IMR-90 (cell line): ENCODE measurements at regions not wholly inside any gene's neighbourhood (a gene's known extent, or its start where the extent isn't known, plus 50 kb on each side); places are given as distances from the start of the nearest gene placed in this dataset.
"Not testable (repeated sequence)": the region's sequence is repeated elsewhere in the genome, so short reads cannot be mapped to it uniquely, and the experiment has no call there.

Experiments used
- CTCF ChIP-seq: conservative IDR thresholded peaks from 2 replicates; pipeline ENCODE4 v1.5.1; 2012; ENCODE audit warnings: mild to moderate bottlenecking, low read depth, low read length, improper control_type of control experiment
- MXI1 ChIP-seq: IDR thresholded peaks from 2 replicates; pipeline ENCODE4 v1.6.1; 2012; ENCODE audit warnings: low read depth, mild to moderate bottlenecking, low read length, moderate library complexity, borderline replicate concordance
- NFE2L2 ChIP-seq: fragments of 150-350 bp; IDR thresholded peaks from 2 replicates; pipeline ENCODE4 v1.6.1; 2016; ENCODE audit warnings: low read depth, mild to moderate bottlenecking, low read length
- POLR2A ChIP-seq: IDR thresholded peaks from 2 replicates; pipeline ENCODE4 v1.6.1; 2012; ENCODE audit warnings: mild to moderate bottlenecking, low read depth, low read length
- RAD21 ChIP-seq: IDR thresholded peaks from 2 replicates; pipeline ENCODE4 v1.6.1; 2012; ENCODE audit warnings: low read length, improper control_type of control experiment
- RCOR1 ChIP-seq: IDR thresholded peaks from 2 replicates; pipeline ENCODE4 v1.6.1; 2012; ENCODE audit warnings: mild to moderate bottlenecking, low read length, improper control_type of control experiment; ENCODE audit not compliant: insufficient replicate concordance
- SMC3 ChIP-seq: fragments of 150-350 bp; IDR thresholded peaks from 2 replicates; pipeline ENCODE4 v1.6.1; 2016; ENCODE audit warnings: low read depth, mild to moderate bottlenecking, antibody characterized with exemption, low read length, moderate library complexity

GRCh38 chr14:19330678-19331077 is 103.5 kb downstream of the POTEG start:
- TF ChIP-seq RCOR1, POLR2A, NFE2L2, CTCF, SMC3, MXI1, RAD21: not testable (repeated sequence)
